NCI-H2196 treated with DMSO at 0.1 percent for 48 hours (cell line): ENCODE measurements at regions not wholly inside any gene's neighbourhood (a gene's known extent, or its start where the extent isn't known, plus 50 kb on each side); places are given as distances from the start of the nearest gene placed in this dataset.

Source experiments
- DNase-seq: peaks from one replicate; lab custom pipeline; 2025; ENCODE audit not compliant: unreplicated experiment; lab: John Stamatoyannopoulos, UW

GRCh38 chr13:87872813-87873212 is 201.6 kb downstream of the SLITRK5 start:
- no peak for DNase-seq

- DNase-seq = no peak
These were observed 206.3 kb downstream of the SLITRK5 start for GRCh38 chr13:87877477-87877876.

- no peak for DNase-seq
These were observed 207.5 kb downstream of the SLITRK5 start for GRCh38 chr13:87878706-87879105.

- no peak for DNase-seq
These were observed 213.7 kb downstream of the SLITRK5 start for GRCh38 chr13:87884884-87885283.

- no peak for DNase-seq
These were observed 216.4 kb downstream of the SLITRK5 start for GRCh38 chr13:87887459-87888123.

- DNase-seq = no peak
These were observed 218.1 kb downstream of the SLITRK5 start for GRCh38 chr13:87889254-87889653.

GRCh38 chr13:87893186-87893585 is 222.0 kb downstream of the SLITRK5 start:
- DNase-seq = no peak

- no peak for DNase-seq
These were observed 222.9 kb downstream of the SLITRK5 start for GRCh38 chr13:87894059-87894458.

- no peak for DNase-seq
These were observed 232.4 kb downstream of the SLITRK5 start for GRCh38 chr13:87903553-87903952.

GRCh38 chr13:87906411-87906810 is 235.2 kb downstream of the SLITRK5 start:
- no peak for DNase-seq

- no peak for DNase-seq
These were observed 236.0 kb downstream of the SLITRK5 start for GRCh38 chr13:87907202-87907601.

- DNase-seq = no peak
These were observed 248.8 kb downstream of the SLITRK5 start for GRCh38 chr13:87919956-87920355.

GRCh38 chr13:87923753-87924152 is 252.6 kb downstream of the SLITRK5 start:
- no peak for DNase-seq

- no peak for DNase-seq
These were observed 253.8 kb downstream of the SLITRK5 start for GRCh38 chr13:87925006-87925405.

- no peak for DNase-seq
These were observed 269.6 kb downstream of the SLITRK5 start for GRCh38 chr13:87940776-87941175.

GRCh38 chr13:87941226-87941625 is 270.1 kb downstream of the SLITRK5 start:
- no peak for DNase-seq

- no peak for DNase-seq
These were observed 271.0 kb downstream of the SLITRK5 start for GRCh38 chr13:87942205-87942604.

GRCh38 chr13:87944038-87944437 is 272.9 kb downstream of the SLITRK5 start:
- DNase-seq = no peak

GRCh38 chr13:87952377-87952776 is 281.2 kb downstream of the SLITRK5 start:
- no peak for DNase-seq

GRCh38 chr13:87953381-87953780 is 282.2 kb downstream of the SLITRK5 start:
- DNase-seq = no peak

GRCh38 chr13:87954091-87954490 is 282.9 kb downstream of the SLITRK5 start:
- DNase-seq = no peak

- no peak for DNase-seq
These were observed 290.4 kb downstream of the SLITRK5 start for GRCh38 chr13:87961546-87961945.

- DNase-seq = no peak
These were observed 301.4 kb downstream of the SLITRK5 start for GRCh38 chr13:87972568-87972967.
